Spleen (tissue), 11 donors: ENCODE measurements at regions not wholly inside any gene's neighbourhood (a gene's known extent, or its start where the extent isn't known, plus 50 kb on each side); places are given as distances from the start of the nearest gene placed in this dataset.

Experiments
- DNase-seq: peaks from one replicate; pipeline ENCODE4 v3.0.0-alpha.2; 2020
- H3K27ac ChIP-seq, 8 donors: fragments of 200-600 bp; sonication (generic) in 7 of 8; 1 replicate in 4 of 8; 2 replicates in 4 of 8; pipeline versions ENCODE4 v1.5.0 to v1.8.0; 2016 to 2021; ENCODE audit warnings: inconsistent platforms in 4 of 8, mild to moderate bottlenecking in 4 of 8, moderate library complexity in 1 of 8
- H3K27me3 ChIP-seq, 7 donors: fragments of 200-600 bp; sonication (generic) in 6 of 7; replicated peaks in 1 of 7; 1 replicate in 4 of 7; 2 replicates in 3 of 7; pipeline versions ENCODE4 v1.5.0 to v1.8.0; 2016 to 2021; ENCODE audit warnings: inconsistent platforms in 3 of 7, mild to moderate bottlenecking in 1 of 7
- H3K36me3 ChIP-seq, 6 donors: fragments of 200-600 bp; sonication (generic) in 5 of 6; 1 replicate in 4 of 6; 2 replicates in 2 of 6; pipeline versions ENCODE4 v1.5.0 to v1.8.0; 2016 to 2021; ENCODE audit warnings: inconsistent platforms in 2 of 6
- H3K4me1 ChIP-seq, 6 donors: fragments of 200-600 bp; sonication (generic) in 5 of 6; 1 replicate in 3 of 6; 2 replicates in 3 of 6; pipeline versions ENCODE4 v1.5.0 to v1.8.0; 2016 to 2021; ENCODE audit warnings: inconsistent platforms in 3 of 6
- H3K4me3 ChIP-seq, 8 donors: fragments of 200-600 bp; sonication (generic) in 7 of 8; 1 replicate in 4 of 8; 2 replicates in 4 of 8; pipeline versions ENCODE4 v1.5.0 to v1.8.0; 2016 to 2021; ENCODE audit warnings: inconsistent platforms in 4 of 8, mild to moderate bottlenecking in 4 of 8, moderate library complexity in 2 of 8
- H3K9me3 ChIP-seq, 8 donors: fragments of 200-600 bp; sonication (generic) in 7 of 8; 1 replicate in 4 of 8; 2 replicates in 4 of 8; pipeline versions ENCODE4 v1.5.0 to v1.8.0; 2016 to 2021; ENCODE audit warnings: inconsistent platforms in 4 of 8
- CTCF ChIP-seq, 11 experiments: fragments of 200-600 bp in 7 of 11; fragments of 450-650 bp in 4 of 11; sonication (generic) in 4 of 11; IDR thresholded peaks in 8 of 11; conservative IDR thresholded peaks in 3 of 11; 1 replicate in 7 of 11; 2 replicates in 4 of 11; pipeline versions ENCODE4 v1.4.0 to v1.8.0; 2016 to 2021; ENCODE audit warnings: antibody characterized with exemption in 11 of 11, inconsistent platforms in 4 of 11, mild to moderate bottlenecking in 1 of 11
- POLR2A ChIP-seq, 3 donors: fragments of 450-650 bp; IDR thresholded peaks; one replicate each; pipeline ENCODE4 v1.5.1; 2017; ENCODE audit warnings: antibody characterized with exemption in 3 of 3, mild to moderate bottlenecking in 1 of 3
- POLR2AphosphoS5 ChIP-seq, 3 donors: sonication (generic); formaldehyde crosslinking; IDR thresholded peaks; one replicate each; pipeline ENCODE4 v1.5.1; 2017; ENCODE audit warnings: antibody characterized with exemption in 3 of 3
- WGBS, 5 donors: extraction: QIAGEN DNeasy Blood & Tissue Kit in 3 of 5; methylation state at CpG; one replicate each; pipeline versions ENCODE4 v1.1.5 to v1.1.7; 2013 to 2018; 5-methylcytosine and 5-hydroxymethylcytosine counted together
- intact Hi-C: fragments of 100-400 bp; cut with DNase I; formaldehyde crosslinking; loops from one replicate; pipeline ENCODE4 v1.15.0; 2023; ENCODE audit warnings: low total_unique reads
- donor health status: healthy with polysubstance abuse.
- donor health status: DM: no; HTN: no; CAD: no; lungs with moderate emphysema.
- donor health status: DM: no; HTN: no; CAD: no.
- donor health status: Bipolar disorder and iron deficiency.
- donor health status: healthy.
- donor health status: DM: no; HTN: no; CAD: no.
- donor health status: DM: yes; HTN: yes; CAD: no.

- Histone ChIP-seq H3K27me3 (peaks cover 0 to 14% (median 0%) of the 10 kb centered on the region in 7 donors), H3K4me1 (no peaks in the 10 kb centered on the region), H3K9me3 (peaks cover 0 to 5% (median 0%) of the 10 kb centered on the region in 8 donors), H3K4me3 (no peak overlapping the region), H3K27ac (no peak overlapping the region), H3K36me3 (no peaks in the 10 kb centered on the region)
- DNase-seq: peak; percentile 34
- no peak for TF ChIP-seq CTCF (IDR thresholded peaks at IDR 0.05 in 8 of 11, conservative IDR thresholded peaks at IDR 0.05 in 3 of 11)
- WGBS, 5 donors: 82 to 89% (median 87%) methylated on average over 7 of the region's 7 CpGs
- intact Hi-C loops: no loop called here
These were observed 136.6 kb upstream of the GLI2 start for GRCh38 chr2:120599072-120599471.

DNA sequence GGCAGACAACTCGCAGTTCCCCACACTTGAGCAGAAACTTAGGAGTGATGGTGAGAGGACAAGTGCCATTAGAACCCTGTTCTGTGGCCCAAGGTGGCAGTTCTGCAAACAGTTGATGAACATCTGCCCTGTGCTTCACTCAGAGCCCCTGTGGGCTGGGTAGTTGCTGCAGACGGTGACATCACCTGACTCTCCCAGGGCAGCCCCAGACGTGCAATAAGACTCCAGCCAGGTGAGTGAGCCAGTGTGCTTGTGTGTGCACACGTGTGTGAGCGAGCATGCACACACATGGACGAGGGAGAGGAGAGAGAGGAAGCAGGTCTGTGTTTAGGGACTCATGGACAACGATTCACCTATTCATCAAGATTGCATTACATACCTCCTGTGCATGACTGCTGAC lies 136.0 kb upstream of the GLI2 start:
- Histone ChIP-seq H3K4me3 (no peak overlapping the region), H3K36me3 (no peaks in the 10 kb centered on the region), H3K27me3 (peaks cover 0 to 15% (median 0%) of the 10 kb centered on the region in 7 donors), H3K4me1 (no peaks in the 10 kb centered on the region), H3K9me3 (peaks cover 0 to 5% (median 0%) of the 10 kb centered on the region in 8 donors), H3K27ac (no peak overlapping the region)
- intact Hi-C loops: no loop called here
- 81 to 97% (median 83%) methylated on average over 6 to 7 of the region's 7 CpGs for WGBS, 5 donors
- TF ChIP-seq POLR2AphosphoS5 (IDR thresholded peaks at IDR 0.05) (no peak), POLR2A (IDR thresholded peaks at IDR 0.05) (no peak), CTCF (IDR thresholded peaks at IDR 0.05 in 8 of 11, conservative IDR thresholded peaks at IDR 0.05 in 3 of 11) (no peak)
- DNase-seq: peak; percentile 37

GRCh38 chr2:120600335-120600734 lies 135.3 kb upstream of the GLI2 start:
- Histone ChIP-seq H3K27me3 (peaks cover 0 to 18% (median 0%) of the 10 kb centered on the region in 7 donors), H3K4me3 (no peak overlapping the region), H3K27ac (no peak overlapping the region), H3K4me1 (no peaks in the 10 kb centered on the region), H3K9me3 (peaks cover 0 to 5% (median 0%) of the 10 kb centered on the region in 8 donors), H3K36me3 (no peaks in the 10 kb centered on the region)
- intact Hi-C loops: no loop called here
- no peak for TF ChIP-seq CTCF (IDR thresholded peaks at IDR 0.05 in 8 of 11, conservative IDR thresholded peaks at IDR 0.05 in 3 of 11)
- TF ChIP-seq POLR2AphosphoS5 (IDR thresholded peaks at IDR 0.05): no peak
- TF ChIP-seq POLR2A (IDR thresholded peaks at IDR 0.05): no peak
- 90 to 93% (median 92%) methylated on average over 7 of the region's 7 CpGs for WGBS, 5 donors
- DNase-seq: peak; percentile 64

GRCh38 chr2:120600786-120601185 lies 134.9 kb upstream of the GLI2 start:
- Histone ChIP-seq H3K27me3 (peaks cover 0 to 17% (median 0%) of the 10 kb centered on the region in 7 donors), H3K27ac (no peak overlapping the region), H3K4me1 (no peaks in the 10 kb centered on the region), H3K9me3 (peaks cover 0 to 5% (median 0%) of the 10 kb centered on the region in 8 donors), H3K36me3 (no peaks in the 10 kb centered on the region), H3K4me3 (no peak overlapping the region)
- whole genome bisulfite sequencing, 5 donors: 90 to 94% (median 92%) methylated on average over 5 of the region's 5 CpGs
- DNase-seq: peak; percentile 74
- no peak for TF ChIP-seq CTCF (IDR thresholded peaks at IDR 0.05 in 8 of 11, conservative IDR thresholded peaks at IDR 0.05 in 3 of 11)
- no peak for TF ChIP-seq POLR2A (IDR thresholded peaks at IDR 0.05)
- no peak for TF ChIP-seq POLR2AphosphoS5 (IDR thresholded peaks at IDR 0.05)
- intact Hi-C loops: no loop called here
